GM23338 (cell line): ENCODE measurements at regions not wholly inside any gene's neighbourhood (a gene's known extent, or its start where the extent isn't known, plus 50 kb on each side); places are given as distances from the start of the nearest gene placed in this dataset.

Experiments
- EZH2 ChIP-seq: fragments of 200-600 bp; sonication (generic); IDR thresholded peaks from one replicate; pipeline ENCODE4 v1.8.0; 2017; ENCODE audit warnings: antibody characterized with exemption, mild to moderate bottlenecking, low read depth; ENCODE audit not compliant: unreplicated experiment
- POLR2AphosphoS5 ChIP-seq: IDR thresholded peaks from 2 replicates; pipeline ENCODE4 v1.6.1; 2016; ENCODE audit warnings: antibody characterized with exemption, low read depth
- STAT1 ChIP-seq: IDR thresholded peaks from one replicate; pipeline ENCODE4 v1.6.1; 2016; ENCODE audit warnings: antibody characterized with exemption; ENCODE audit not compliant: unreplicated experiment
- ZNF331 ChIP-seq: fragments of 250-450 bp; sonication (Bioruptor Pico); IDR thresholded peaks from 2 replicates; pipeline ENCODE4 v1.5.0; 2020; ENCODE audit warnings: low read depth, mild to moderate bottlenecking, moderate library complexity
- TF ChIP-seq, protein P1 (sequence below): fragments of 250-450 bp; sonication (Bioruptor Pico); IDR thresholded peaks from 2 replicates; pipeline ENCODE4 v1.5.0; 2020; ENCODE audit warnings: mild to moderate bottlenecking, moderate library complexity
- TF ChIP-seq, protein P2 (sequence below): IDR thresholded peaks from one replicate; pipeline ENCODE4 v1.6.1; 2018; ENCODE audit warnings: antibody characterized with exemption; ENCODE audit not compliant: unreplicated experiment
- TF ChIP-seq, protein P3 (sequence below), 2 experiments: fragments of 200-600 bp in 1 of 2; sonication (generic) in 1 of 2; conservative IDR thresholded peaks; 2 replicates each; pipeline versions ENCODE4 v1.5.1 to v1.6.1; 2016 to 2017; ENCODE audit warnings: antibody characterized with exemption in 2 of 2, low read depth in 2 of 2, mild to moderate bottlenecking in 2 of 2, moderate library complexity in 1 of 2
- TF ChIP-seq, protein P4 (sequence below): IDR thresholded peaks from 2 replicates; pipeline ENCODE4 v1.6.1; 2016; ENCODE audit warnings: antibody characterized with exemption

DNA sequence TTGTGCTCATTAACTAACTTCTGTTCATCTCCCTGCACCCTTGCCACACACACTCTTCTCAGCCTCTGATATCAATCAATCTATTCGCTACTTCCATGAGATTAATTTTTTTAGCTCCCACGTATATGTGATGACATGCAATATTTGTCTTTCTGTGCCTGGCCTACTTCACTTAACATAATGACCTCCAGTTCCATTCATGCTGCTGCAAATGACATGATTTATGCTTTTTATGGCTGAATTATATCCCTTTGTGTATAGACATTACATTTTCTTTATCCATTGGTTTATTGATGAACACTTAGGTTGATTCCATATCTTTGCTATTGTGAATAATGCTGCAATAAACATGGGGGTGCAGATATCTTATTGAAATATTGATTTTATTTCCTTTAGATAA is 50.8 kb upstream of the SPTLC3 start (continued):
- TF ChIP-seq, protein P1, sequence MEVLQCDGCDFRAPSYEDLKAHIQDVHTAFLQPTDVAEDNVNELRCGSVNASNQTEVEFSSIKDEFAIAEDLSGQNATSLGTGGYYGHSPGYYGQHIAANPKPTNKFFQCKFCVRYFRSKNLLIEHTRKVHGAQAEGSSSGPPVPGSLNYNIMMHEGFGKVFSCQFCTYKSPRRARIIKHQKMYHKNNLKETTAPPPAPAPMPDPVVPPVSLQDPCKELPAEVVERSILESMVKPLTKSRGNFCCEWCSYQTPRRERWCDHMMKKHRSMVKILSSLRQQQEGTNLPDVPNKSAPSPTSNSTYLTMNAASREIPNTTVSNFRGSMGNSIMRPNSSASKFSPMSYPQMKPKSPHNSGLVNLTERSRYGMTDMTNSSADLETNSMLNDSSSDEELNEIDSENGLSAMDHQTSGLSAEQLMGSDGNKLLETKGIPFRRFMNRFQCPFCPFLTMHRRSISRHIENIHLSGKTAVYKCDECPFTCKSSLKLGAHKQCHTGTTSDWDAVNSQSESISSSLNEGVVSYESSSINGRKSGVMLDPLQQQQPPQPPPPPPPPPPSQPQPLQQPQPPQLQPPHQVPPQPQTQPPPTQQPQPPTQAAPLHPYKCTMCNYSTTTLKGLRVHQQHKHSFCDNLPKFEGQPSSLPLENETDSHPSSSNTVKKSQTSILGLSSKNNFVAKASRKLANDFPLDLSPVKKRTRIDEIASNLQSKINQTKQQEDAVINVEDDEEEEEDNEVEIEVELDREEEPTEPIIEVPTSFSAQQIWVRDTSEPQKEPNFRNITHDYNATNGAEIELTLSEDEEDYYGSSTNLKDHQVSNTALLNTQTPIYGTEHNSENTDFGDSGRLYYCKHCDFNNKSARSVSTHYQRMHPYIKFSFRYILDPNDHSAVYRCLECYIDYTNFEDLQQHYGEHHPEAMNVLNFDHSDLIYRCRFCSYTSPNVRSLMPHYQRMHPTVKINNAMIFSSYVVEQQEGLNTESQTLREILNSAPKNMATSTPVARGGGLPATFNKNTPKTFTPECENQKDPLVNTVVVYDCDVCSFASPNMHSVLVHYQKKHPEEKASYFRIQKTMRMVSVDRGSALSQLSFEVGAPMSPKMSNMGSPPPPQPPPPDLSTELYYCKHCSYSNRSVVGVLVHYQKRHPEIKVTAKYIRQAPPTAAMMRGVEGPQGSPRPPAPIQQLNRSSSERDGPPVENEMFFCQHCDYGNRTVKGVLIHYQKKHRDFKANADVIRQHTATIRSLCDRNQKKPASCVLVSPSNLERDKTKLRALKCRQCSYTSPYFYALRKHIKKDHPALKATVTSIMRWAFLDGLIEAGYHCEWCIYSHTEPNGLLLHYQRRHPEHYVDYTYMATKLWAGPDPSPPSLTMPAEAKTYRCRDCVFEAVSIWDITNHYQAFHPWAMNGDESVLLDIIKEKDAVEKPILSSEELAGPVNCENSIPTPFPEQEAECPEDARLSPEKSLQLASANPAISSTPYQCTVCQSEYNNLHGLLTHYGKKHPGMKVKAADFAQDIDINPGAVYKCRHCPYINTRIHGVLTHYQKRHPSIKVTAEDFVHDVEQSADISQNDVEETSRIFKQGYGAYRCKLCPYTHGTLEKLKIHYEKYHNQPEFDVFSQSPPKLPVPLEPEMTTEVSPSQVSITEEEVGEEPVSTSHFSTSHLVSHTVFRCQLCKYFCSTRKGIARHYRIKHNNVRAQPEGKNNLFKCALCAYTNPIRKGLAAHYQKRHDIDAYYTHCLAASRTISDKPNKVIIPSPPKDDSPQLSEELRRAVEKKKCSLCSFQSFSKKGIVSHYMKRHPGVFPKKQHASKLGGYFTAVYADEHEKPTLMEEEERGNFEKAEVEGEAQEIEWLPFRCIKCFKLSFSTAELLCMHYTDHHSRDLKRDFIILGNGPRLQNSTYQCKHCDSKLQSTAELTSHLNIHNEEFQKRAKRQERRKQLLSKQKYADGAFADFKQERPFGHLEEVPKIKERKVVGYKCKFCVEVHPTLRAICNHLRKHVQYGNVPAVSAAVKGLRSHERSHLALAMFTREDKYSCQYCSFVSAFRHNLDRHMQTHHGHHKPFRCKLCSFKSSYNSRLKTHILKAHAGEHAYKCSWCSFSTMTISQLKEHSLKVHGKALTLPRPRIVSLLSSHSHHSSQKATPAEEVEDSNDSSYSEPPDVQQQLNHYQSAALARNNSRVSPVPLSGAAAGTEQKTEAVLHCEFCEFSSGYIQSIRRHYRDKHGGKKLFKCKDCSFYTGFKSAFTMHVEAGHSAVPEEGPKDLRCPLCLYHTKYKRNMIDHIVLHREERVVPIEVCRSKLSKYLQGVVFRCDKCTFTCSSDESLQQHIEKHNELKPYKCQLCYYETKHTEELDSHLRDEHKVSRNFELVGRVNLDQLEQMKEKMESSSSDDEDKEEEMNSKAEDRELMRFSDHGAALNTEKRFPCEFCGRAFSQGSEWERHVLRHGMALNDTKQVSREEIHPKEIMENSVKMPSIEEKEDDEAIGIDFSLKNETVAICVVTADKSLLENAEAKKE (CRISPR knock-in tag), result no peak
- TF ChIP-seq EZH2 (no peak), ZNF331 (CRISPR knock-in tag) (no peak), POLR2AphosphoS5 (no peak), STAT1 (no peak)
- TF ChIP-seq, protein P2, sequence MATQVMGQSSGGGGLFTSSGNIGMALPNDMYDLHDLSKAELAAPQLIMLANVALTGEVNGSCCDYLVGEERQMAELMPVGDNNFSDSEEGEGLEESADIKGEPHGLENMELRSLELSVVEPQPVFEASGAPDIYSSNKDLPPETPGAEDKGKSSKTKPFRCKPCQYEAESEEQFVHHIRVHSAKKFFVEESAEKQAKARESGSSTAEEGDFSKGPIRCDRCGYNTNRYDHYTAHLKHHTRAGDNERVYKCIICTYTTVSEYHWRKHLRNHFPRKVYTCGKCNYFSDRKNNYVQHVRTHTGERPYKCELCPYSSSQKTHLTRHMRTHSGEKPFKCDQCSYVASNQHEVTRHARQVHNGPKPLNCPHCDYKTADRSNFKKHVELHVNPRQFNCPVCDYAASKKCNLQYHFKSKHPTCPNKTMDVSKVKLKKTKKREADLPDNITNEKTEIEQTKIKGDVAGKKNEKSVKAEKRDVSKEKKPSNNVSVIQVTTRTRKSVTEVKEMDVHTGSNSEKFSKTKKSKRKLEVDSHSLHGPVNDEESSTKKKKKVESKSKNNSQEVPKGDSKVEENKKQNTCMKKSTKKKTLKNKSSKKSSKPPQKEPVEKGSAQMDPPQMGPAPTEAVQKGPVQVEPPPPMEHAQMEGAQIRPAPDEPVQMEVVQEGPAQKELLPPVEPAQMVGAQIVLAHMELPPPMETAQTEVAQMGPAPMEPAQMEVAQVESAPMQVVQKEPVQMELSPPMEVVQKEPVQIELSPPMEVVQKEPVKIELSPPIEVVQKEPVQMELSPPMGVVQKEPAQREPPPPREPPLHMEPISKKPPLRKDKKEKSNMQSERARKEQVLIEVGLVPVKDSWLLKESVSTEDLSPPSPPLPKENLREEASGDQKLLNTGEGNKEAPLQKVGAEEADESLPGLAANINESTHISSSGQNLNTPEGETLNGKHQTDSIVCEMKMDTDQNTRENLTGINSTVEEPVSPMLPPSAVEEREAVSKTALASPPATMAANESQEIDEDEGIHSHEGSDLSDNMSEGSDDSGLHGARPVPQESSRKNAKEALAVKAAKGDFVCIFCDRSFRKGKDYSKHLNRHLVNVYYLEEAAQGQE, result no peak
- TF ChIP-seq, protein P3, sequence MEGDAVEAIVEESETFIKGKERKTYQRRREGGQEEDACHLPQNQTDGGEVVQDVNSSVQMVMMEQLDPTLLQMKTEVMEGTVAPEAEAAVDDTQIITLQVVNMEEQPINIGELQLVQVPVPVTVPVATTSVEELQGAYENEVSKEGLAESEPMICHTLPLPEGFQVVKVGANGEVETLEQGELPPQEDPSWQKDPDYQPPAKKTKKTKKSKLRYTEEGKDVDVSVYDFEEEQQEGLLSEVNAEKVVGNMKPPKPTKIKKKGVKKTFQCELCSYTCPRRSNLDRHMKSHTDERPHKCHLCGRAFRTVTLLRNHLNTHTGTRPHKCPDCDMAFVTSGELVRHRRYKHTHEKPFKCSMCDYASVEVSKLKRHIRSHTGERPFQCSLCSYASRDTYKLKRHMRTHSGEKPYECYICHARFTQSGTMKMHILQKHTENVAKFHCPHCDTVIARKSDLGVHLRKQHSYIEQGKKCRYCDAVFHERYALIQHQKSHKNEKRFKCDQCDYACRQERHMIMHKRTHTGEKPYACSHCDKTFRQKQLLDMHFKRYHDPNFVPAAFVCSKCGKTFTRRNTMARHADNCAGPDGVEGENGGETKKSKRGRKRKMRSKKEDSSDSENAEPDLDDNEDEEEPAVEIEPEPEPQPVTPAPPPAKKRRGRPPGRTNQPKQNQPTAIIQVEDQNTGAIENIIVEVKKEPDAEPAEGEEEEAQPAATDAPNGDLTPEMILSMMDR (conservative IDR thresholded peaks at IDR 0.05; ENCODE audit: low read depth in 2 of 2), result no peak
- TF ChIP-seq, protein P4, sequence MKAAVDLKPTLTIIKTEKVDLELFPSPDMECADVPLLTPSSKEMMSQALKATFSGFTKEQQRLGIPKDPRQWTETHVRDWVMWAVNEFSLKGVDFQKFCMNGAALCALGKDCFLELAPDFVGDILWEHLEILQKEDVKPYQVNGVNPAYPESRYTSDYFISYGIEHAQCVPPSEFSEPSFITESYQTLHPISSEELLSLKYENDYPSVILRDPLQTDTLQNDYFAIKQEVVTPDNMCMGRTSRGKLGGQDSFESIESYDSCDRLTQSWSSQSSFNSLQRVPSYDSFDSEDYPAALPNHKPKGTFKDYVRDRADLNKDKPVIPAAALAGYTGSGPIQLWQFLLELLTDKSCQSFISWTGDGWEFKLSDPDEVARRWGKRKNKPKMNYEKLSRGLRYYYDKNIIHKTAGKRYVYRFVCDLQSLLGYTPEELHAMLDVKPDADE, result no peak
